T-helper 2 cell treated with Interferon-gamma antibody and Interleukin-4, amounts not matched to agents 5 μg/mL and 100 μg/mL, for 36 hours (primary cell): ENCODE measurements at regions not wholly inside any gene's neighbourhood (a gene's known extent, or its start where the extent isn't known, plus 50 kb on each side); places are given as distances from the start of the nearest gene placed in this dataset.

ENCODE experiments used
- DNase-seq: peaks from one replicate; pipeline ENCODE4 v3.0.0; 2021; ENCODE audit warnings: low spot score
- H3K27ac Mint-ChIP-seq: one replicate; pipeline ENCODE4 v1.8.0; 2021; ENCODE audit warnings: mild to moderate bottlenecking, mixed read lengths
- H3K27me3 Mint-ChIP-seq: one replicate; pipeline ENCODE4 v1.8.0; 2021; ENCODE audit warnings: low read depth, mixed read lengths
- H3K36me3 Mint-ChIP-seq: one replicate; pipeline ENCODE4 v1.8.0; 2021; ENCODE audit warnings: low read depth, mixed read lengths
- H3K4me1 Mint-ChIP-seq: one replicate; pipeline ENCODE4 v1.8.0; 2021; ENCODE audit warnings: low read depth, mixed read lengths
- H3K4me3 Mint-ChIP-seq: one replicate; pipeline ENCODE4 v1.8.0; 2022; ENCODE audit warnings: mild to moderate bottlenecking, moderate library complexity, mixed read lengths
- H3K9me3 Mint-ChIP-seq: one replicate; pipeline ENCODE4 v1.8.0; 2021; ENCODE audit warnings: mixed read lengths

DNA sequence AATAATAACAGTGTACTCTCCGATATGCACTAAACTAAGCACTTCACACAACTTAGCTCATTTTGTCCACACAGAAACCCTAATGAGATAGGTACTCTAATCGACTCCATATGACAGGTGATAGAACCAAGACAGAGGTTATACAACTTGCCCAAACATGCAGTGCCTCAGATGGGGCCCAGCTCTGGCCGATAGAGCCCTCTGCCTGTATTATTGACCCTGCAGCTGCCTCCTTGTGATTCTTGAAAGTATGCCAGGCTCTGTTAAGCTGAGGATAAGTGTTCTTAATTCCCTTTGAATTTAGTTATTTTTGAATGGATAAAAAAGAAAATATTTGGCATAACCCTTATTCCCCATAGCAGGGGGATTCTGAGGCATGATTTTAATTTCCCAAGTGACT lies 78.5 kb downstream of the HMHB1 start:
- no peaks in the 10 kb centered on the region for H3K9me3 Mint-ChIP-seq
- H3K27ac Mint-ChIP-seq, result no peak overlapping the region
- no peaks in the 10 kb centered on the region for H3K4me1 Mint-ChIP-seq
- no peak overlapping the region for H3K4me3 Mint-ChIP-seq
- DNase-seq, result no peak
- H3K27me3 Mint-ChIP-seq, result peaks cover 18% of the 10 kb centered on the region
- no peaks in the 10 kb centered on the region for H3K36me3 Mint-ChIP-seq

DNA sequence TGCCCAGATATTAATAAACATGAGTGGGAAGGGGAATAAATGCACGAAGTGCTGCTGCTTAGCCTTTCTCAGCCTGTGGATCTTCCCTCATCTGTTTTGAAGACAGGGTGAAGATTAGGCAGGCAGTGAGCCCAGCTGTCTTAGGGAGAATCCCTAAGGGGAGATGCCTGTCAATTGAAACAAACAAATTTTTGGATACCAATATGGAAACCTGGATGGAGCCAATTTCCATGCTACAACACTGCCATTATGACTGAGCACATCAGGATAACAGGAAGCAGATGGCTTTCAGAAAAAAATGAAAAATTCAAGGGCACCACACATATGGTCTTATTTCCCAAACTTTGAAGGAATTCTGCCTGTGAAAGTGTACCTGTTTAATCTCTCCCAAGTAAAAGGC lies 80.3 kb downstream of the HMHB1 start:
- H3K36me3 Mint-ChIP-seq, result no peaks in the 10 kb centered on the region
- no peak overlapping the region for H3K4me3 Mint-ChIP-seq
- H3K27ac Mint-ChIP-seq, result no peak overlapping the region
- H3K9me3 Mint-ChIP-seq, result no peaks in the 10 kb centered on the region
- peaks cover 12% of the 10 kb centered on the region for H3K27me3 Mint-ChIP-seq
- peaks cover 7% of the 10 kb centered on the region for H3K4me1 Mint-ChIP-seq
- no peak for DNase-seq

DNA sequence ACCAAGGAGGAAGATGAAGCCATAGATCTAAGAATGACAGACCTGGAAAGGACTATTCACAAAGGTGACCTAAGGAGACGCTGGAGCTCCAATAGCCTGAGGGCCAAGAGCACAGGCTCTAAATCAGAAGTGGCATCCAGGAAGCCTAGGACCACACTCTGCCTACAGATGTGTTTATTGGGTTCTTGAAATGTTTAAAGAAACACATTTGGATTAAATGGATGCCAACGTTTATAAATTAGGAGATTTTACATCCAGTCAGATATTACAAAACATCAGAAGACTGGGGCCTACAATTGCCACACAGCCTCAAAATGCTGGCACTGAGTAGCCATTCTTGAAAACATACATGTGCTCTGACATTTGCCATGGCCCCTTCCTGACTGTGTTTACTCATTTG lies 80.9 kb downstream of the HMHB1 start:
- Mint-ChIP-seq H3K4me1 (peaks cover 13% of the 10 kb centered on the region), H3K27me3 (peaks cover 9% of the 10 kb centered on the region), H3K27ac (no peak overlapping the region), H3K4me3 (no peak overlapping the region), H3K36me3 (no peaks in the 10 kb centered on the region), H3K9me3 (no peaks in the 10 kb centered on the region)
- no peak for DNase-seq

DNA sequence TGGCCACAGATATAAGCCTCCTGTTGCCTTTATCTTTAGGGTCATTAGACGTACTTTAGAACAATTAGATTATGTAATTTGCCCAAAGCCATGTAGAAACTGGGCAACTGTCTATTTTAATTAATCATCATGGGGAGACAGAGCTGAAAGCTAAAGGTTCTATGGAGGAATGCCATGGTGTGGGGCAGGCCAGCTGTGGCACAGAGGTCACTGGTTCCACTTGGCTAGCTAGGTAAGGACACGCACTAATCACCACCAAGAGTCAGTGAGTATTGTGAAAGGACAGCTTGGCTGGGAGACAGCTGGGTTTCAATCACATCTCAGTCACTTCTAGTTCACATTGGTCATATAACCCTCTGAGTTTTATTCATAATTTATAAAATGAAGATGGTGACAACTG lies 81.7 kb downstream of the HMHB1 start:
- Mint-ChIP-seq H3K36me3 (no peaks in the 10 kb centered on the region), H3K4me3 (no peak overlapping the region), H3K27me3 (peaks cover 9% of the 10 kb centered on the region), H3K4me1 (peaks cover 18% of the 10 kb centered on the region), H3K9me3 (no peaks in the 10 kb centered on the region), H3K27ac (no peak overlapping the region)
- DNase-seq, result no peak

DNA sequence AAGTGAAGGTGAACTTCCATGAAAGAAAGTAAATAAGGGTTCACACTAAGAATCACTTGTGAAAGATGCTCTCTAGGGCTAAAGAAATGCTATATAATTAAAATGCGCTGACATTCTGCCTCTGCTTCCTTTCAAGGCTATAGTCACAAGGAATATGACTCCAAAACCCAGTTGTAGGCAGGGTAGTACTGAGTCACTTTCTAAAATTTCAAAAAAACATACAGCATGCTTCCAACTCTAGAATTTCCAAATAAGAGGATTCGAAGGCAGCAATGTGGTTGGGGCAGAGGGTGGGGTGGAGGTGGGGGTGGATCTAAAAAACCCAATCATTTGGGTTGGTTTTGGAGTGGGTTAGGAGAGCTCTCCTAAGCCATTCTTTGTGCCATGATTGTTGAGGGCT lies 84.6 kb downstream of the HMHB1 start:
- DNase-seq, result no peak
- H3K4me1 Mint-ChIP-seq, result peaks cover 30% of the 10 kb centered on the region
- H3K27ac Mint-ChIP-seq, result no peak overlapping the region
- no peak overlapping the region for H3K4me3 Mint-ChIP-seq
- H3K27me3 Mint-ChIP-seq, result peaks cover 2% of the 10 kb centered on the region
- H3K36me3 Mint-ChIP-seq, result no peaks in the 10 kb centered on the region
- no peaks in the 10 kb centered on the region for H3K9me3 Mint-ChIP-seq

DNA sequence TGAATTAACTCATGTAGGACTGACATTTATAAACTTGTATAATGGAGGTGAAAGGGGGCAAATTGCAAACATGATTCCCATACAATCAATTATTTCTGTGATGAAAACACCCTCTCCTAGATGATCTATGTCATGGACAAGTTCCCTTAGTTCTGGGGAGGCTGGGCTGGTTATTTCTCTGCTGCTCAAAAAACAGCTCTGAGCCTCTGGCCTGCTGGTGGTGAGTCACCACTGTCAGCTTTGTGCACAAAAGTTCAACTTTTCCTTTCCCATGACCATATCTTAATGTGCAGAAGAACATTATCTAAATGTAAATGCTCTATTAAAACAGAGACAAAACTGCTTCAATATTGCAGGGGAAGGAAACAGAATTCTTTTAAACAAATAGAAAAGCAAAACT lies 85.0 kb downstream of the HMHB1 start:
- Mint-ChIP-seq H3K27me3 (peaks cover 2% of the 10 kb centered on the region), H3K9me3 (no peaks in the 10 kb centered on the region), H3K27ac (no peak overlapping the region), H3K4me1 (peaks cover 30% of the 10 kb centered on the region), H3K36me3 (no peaks in the 10 kb centered on the region), H3K4me3 (no peak overlapping the region)
- no peak for DNase-seq

DNA sequence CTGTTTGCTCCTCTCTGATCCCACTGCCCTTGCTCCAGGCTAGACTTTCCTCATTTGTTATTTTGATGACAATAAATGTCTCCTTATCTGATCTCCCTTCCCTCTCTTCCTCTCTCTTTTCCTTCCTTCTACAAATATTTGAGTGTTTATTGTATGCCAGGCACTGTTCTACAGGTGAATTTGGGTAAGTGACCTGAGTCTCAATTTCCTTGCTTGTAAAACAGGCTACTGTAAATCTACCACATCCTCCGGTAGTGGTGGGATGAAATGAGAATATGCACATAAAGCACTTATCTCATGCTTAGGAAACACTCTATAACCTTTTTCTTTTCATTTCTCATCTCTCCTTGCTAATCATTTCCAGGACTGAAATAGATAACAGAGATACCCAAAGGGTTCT lies 86.4 kb downstream of the HMHB1 start:
- no peaks in the 10 kb centered on the region for H3K27me3 Mint-ChIP-seq
- H3K4me3 Mint-ChIP-seq, result peak overlapping the region; percentile 40
- peaks cover 30% of the 10 kb centered on the region for H3K4me1 Mint-ChIP-seq
- H3K9me3 Mint-ChIP-seq, result no peaks in the 10 kb centered on the region
- DNase-seq, result peak; percentile 26
- H3K36me3 Mint-ChIP-seq, result no peaks in the 10 kb centered on the region
- H3K27ac Mint-ChIP-seq, result peak overlapping the region; percentile 42

DNA sequence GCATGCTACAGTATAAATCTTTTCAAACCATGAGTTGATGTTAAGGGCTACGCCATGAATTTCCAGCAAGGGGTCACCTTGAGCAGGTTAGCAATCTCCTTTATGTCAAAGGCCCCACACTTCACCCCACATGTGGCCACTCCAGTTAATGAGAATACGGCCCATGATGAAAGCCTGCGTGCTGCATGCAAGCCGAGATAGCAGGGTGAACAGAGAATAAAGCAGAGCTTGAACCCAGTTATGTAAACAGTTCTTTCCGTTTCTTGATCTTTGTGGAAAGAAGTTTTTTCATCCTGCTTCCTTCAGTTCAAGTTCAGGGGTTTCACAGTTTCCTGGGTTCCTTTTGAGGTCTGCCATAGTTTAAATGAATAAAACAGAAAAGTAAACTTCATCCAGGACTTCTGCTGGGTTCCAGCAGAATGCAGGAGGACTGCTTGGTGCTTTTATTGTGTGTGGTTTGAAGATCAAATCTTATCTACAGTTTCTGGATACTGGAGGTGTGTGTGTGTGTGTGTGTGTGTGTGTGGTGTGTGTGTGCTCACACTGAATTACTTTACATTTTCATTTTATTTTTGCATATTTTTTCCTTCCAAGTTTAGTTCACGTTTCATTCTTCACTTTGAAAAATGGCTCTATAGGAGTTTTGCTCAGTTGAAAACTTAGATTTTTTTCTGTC lies 87.1 kb downstream of the HMHB1 start:
- Mint-ChIP-seq H3K27me3 (no peaks in the 10 kb centered on the region), H3K4me1 (peaks cover 30% of the 10 kb centered on the region), H3K4me3 (peak overlapping the region; percentile 40), H3K36me3 (no peaks in the 10 kb centered on the region), H3K9me3 (no peaks in the 10 kb centered on the region), H3K27ac (peak overlapping the region; percentile 11)
- peak; percentile 14 for DNase-seq

DNA sequence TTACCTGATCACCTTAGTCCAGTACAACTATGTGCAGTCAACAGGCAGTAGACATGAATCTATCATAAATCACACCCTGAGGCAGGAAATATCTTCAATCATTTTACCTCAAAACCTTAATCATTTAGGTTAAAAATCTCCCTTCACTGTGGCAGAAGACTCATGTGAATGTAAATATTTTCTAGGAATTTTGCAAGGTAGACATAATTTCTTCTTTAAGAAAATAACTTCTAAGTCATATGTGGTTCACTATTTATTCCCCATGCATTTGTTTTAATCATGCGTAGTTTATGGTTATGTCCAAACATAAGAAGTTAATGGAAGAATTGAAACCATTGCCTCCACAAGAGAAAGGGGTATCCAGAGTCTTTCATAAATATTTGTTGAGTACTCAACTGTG lies 97.0 kb downstream of the HMHB1 start:
- no peaks in the 10 kb centered on the region for H3K4me1 Mint-ChIP-seq

DNA sequence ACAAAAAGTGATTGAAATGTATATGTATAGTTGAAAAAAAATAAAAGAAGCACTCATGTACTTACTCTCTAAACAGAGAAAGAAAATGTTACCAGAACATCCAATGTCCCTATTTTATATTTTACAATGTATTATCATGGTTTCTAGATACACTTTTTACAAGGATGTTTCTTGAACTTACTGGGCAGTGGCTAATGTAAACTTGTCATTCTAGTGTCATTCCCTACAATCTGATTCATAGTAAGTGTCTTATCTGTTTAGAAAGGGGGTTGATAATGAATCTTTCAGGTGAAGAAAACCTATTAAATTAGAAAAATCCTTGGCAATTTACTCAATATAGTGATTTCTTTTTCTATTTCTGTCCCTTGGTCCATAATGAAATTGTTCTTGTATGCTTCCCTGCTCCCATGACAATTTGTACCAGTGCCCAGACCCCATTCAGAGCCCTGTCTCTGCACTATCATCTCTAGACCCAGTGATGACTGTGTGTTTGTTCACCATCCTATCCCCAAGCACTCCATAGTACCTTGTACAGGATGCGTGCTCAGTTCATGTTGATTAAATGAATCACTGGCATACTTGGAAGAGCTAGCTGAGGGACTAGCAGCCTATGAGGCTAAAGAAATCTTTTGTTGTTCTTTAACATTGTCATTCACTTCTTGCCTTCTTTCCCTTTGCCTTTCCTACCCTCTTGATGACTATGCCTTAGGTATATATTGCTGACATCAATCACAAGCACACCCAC lies 101.2 kb downstream of the HMHB1 start:
- Mint-ChIP-seq H3K4me3 (no peak overlapping the region), H3K27ac (no peak overlapping the region), H3K9me3 (no peaks in the 10 kb centered on the region), H3K4me1 (no peaks in the 10 kb centered on the region), H3K36me3 (no peaks in the 10 kb centered on the region), H3K27me3 (peaks cover 17% of the 10 kb centered on the region)
- DNase-seq, result no peak

More for the DNA sequence above, 97.0 kb downstream of the HMHB1 start:
- H3K9me3 Mint-ChIP-seq, result no peaks in the 10 kb centered on the region
- H3K27ac Mint-ChIP-seq, result no peak overlapping the region
- H3K27me3 Mint-ChIP-seq, result peaks cover 4% of the 10 kb centered on the region
- no peak for DNase-seq
- H3K36me3 Mint-ChIP-seq, result no peaks in the 10 kb centered on the region
- H3K4me3 Mint-ChIP-seq, result no peak overlapping the region

DNA sequence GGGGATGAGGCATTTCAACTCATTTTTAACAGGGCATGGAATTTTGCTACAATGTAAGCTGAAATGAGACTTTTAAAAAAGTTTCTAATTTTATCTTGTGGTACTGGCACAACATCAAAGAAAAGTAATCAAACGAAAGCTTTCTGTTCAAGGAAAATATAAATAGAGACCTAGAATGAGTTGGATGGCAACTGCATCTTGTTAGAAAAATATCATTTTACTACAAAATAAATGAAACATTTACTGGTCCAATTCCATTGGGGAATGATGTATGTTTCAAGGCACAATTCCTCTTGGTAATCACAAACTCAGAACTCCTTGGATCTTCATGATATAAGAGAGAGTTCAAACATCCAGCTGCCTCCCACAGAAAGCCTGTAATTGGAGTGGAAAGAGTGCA lies 102.8 kb downstream of the HMHB1 start:
- peaks cover 17% of the 10 kb centered on the region for H3K27me3 Mint-ChIP-seq
- no peak overlapping the region for H3K27ac Mint-ChIP-seq
- no peaks in the 10 kb centered on the region for H3K9me3 Mint-ChIP-seq
- H3K36me3 Mint-ChIP-seq, result no peaks in the 10 kb centered on the region
- no peak for DNase-seq
- H3K4me3 Mint-ChIP-seq, result no peak overlapping the region
- H3K4me1 Mint-ChIP-seq, result no peaks in the 10 kb centered on the region

DNA sequence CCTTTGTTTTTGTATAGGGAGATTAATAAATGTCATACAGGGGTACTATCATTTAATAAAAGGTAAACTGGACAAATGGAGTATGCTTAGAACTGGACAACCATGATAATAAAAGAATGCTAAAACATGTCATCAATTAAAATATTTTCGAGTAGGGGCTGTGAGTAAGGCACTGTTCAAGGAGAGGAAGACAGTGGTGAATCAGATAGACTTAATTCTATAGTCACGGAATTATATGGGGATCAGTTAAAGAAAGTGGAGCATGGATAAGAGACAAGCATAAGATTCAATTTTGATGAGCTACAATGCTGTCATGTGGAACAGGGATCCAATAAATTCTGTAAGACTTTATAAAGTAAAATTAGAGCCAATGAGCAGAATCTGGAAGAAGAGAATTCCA lies 104.5 kb downstream of the HMHB1 start:
- no peaks in the 10 kb centered on the region for H3K36me3 Mint-ChIP-seq
- H3K4me1 Mint-ChIP-seq, result no peaks in the 10 kb centered on the region
- no peak for DNase-seq
- H3K27ac Mint-ChIP-seq, result no peak overlapping the region
- no peak overlapping the region for H3K4me3 Mint-ChIP-seq
- no peaks in the 10 kb centered on the region for H3K9me3 Mint-ChIP-seq
- peaks cover 17% of the 10 kb centered on the region for H3K27me3 Mint-ChIP-seq

DNA sequence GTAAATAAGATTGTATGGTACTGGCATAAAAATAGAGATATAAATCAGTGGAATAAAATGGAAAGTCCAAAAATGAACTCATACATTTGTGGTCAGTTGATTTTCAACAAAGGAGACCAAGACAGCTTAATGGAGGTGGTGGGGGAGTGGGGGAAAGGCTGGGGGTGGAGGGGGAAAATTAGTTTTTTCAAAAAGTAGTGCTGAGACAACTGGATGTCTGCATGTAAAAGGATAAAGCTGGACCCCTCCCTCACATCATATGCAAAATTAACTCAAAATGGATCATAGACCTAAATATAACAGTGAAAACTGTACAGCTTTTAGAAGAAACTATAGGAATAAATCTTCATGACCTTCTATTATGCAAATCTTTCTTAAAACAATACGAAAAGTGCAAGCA lies 107.0 kb downstream of the HMHB1 start:
- no peak overlapping the region for H3K27ac Mint-ChIP-seq
- H3K4me1 Mint-ChIP-seq, result peaks cover 10% of the 10 kb centered on the region
- peaks cover 12% of the 10 kb centered on the region for H3K27me3 Mint-ChIP-seq
- H3K4me3 Mint-ChIP-seq, result no peak overlapping the region
- DNase-seq, result no peak
- H3K9me3 Mint-ChIP-seq, result no peaks in the 10 kb centered on the region
- no peaks in the 10 kb centered on the region for H3K36me3 Mint-ChIP-seq

DNA sequence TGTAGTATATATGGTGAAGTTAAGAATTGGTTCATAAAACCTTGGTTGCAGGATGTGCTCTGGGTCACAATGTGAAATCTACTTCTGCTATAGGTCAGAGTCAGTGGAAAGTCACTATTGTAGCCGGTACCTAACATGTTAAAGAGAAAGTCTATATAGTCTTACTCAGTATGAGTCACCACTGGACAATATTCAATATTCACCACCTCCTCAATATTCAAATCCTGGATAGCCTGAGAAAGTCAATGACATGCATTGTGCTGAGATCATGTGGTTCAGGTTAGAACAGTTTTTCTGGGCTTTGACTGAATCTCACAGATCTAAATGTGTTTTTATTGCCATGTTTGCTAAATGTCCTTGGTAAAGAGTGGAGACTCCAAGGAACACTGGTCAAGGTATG lies 108.8 kb downstream of the HMHB1 start:
- Mint-ChIP-seq H3K27ac (no peak overlapping the region), H3K27me3 (peaks cover 3% of the 10 kb centered on the region), H3K36me3 (no peaks in the 10 kb centered on the region), H3K9me3 (no peaks in the 10 kb centered on the region), H3K4me3 (no peak overlapping the region), H3K4me1 (peaks cover 10% of the 10 kb centered on the region)
- no peak for DNase-seq
